HCT116 (cell line): ENCODE measurements at regions not wholly inside any gene's neighbourhood (a gene's known extent, or its start where the extent isn't known, plus 50 kb on each side); places are given as distances from the start of the nearest gene placed in this dataset.

Experiments
- CBX3 ChIP-seq: IDR thresholded peaks from 2 replicates; pipeline ENCODE4 v1.6.1; 2012; ENCODE audit warnings: low read depth
- EZH2 ChIP-seq: fragments of 200-600 bp; sonication (generic); IDR thresholded peaks from 2 replicates; pipeline ENCODE4 v1.6.1; 2017; ENCODE audit warnings: antibody characterized with exemption, mixed run types
- EZH2phosphoT487 ChIP-seq: fragments of 200-600 bp; IDR thresholded peaks from 2 replicates; pipeline ENCODE4 v1.6.1; 2018; ENCODE audit warnings: antibody characterized with exemption, borderline replicate concordance
- POLR2A ChIP-seq: IDR thresholded peaks from 2 replicates; pipeline ENCODE4 v1.7.0; 2011; ENCODE audit warnings: borderline replicate concordance; ENCODE audit not compliant: insufficient read depth, insufficient read length; ENCODE audit errors: extremely low read depth
- POLR2AphosphoS5 ChIP-seq: IDR thresholded peaks from 2 replicates; pipeline ENCODE4 v1.6.1; 2011; ENCODE audit warnings: mild to moderate bottlenecking, low read depth, low read length, moderate library complexity
- RAD21 ChIP-seq: IDR thresholded peaks from 2 replicates; pipeline ENCODE4 v1.6.1; 2012; ENCODE audit warnings: low read depth, mild to moderate bottlenecking
- SIN3A ChIP-seq: IDR thresholded peaks from 2 replicates; pipeline ENCODE4 v1.6.1; 2012; ENCODE audit warnings: low read depth
- TCF7L2 ChIP-seq: IDR thresholded peaks from 2 replicates; pipeline ENCODE4 v1.7.0; 2011; ENCODE audit warnings: borderline replicate concordance, inconsistent platforms; ENCODE audit not compliant: insufficient read depth, insufficient read length; ENCODE audit errors: extremely low read depth
- YY1 ChIP-seq: IDR thresholded peaks from 2 replicates; pipeline ENCODE4 v1.6.1; 2011; ENCODE audit warnings: low read length, low read depth, moderate library complexity, mild to moderate bottlenecking; ENCODE audit not compliant: insufficient replicate concordance; ENCODE audit errors: extremely low read depth
- ZFX ChIP-seq: fragments of 450-650 bp; IDR thresholded peaks from 2 replicates; pipeline ENCODE4 v1.6.1; 2017
- ZNF274 ChIP-seq: fragments of 200-500 bp; sonication (Bioruptor generic); IDR thresholded peaks from 2 replicates; pipeline ENCODE4 v1.6.1; 2014; ENCODE audit warnings: mild to moderate bottlenecking, low read depth, low read length, inconsistent platforms
- TF ChIP-seq, protein P1 (sequence below), 3 experiments: fragments of 200-600 bp in 1 of 3; sonication (generic) in 1 of 3; IDR thresholded peaks in 2 of 3; conservative IDR thresholded peaks in 1 of 3; 2 replicates each; pipeline ENCODE4 v1.5.1; 2012 to 2017; ENCODE audit warnings: low read depth in 2 of 3, low read length in 2 of 3, antibody characterized with exemption in 1 of 3, borderline replicate concordance in 1 of 3, control low read depth in 1 of 3, mild to moderate bottlenecking in 1 of 3, mixed read lengths in 1 of 3, mixed run types in 1 of 3, moderate library complexity in 1 of 3; ENCODE audit not compliant: insufficient read depth in 1 of 3
- TF ChIP-seq, protein P2 (sequence below): IDR thresholded peaks from 2 replicates; pipeline ENCODE4 v1.6.1; 2012; ENCODE audit warnings: low read depth
- TF ChIP-seq, protein P3 (sequence below): IDR thresholded peaks from 2 replicates; pipeline ENCODE4 v1.6.1; 2011; ENCODE audit warnings: mild to moderate bottlenecking, low read length, moderate library complexity; ENCODE audit not compliant: insufficient replicate concordance; ENCODE audit errors: extremely low read depth

DNA sequence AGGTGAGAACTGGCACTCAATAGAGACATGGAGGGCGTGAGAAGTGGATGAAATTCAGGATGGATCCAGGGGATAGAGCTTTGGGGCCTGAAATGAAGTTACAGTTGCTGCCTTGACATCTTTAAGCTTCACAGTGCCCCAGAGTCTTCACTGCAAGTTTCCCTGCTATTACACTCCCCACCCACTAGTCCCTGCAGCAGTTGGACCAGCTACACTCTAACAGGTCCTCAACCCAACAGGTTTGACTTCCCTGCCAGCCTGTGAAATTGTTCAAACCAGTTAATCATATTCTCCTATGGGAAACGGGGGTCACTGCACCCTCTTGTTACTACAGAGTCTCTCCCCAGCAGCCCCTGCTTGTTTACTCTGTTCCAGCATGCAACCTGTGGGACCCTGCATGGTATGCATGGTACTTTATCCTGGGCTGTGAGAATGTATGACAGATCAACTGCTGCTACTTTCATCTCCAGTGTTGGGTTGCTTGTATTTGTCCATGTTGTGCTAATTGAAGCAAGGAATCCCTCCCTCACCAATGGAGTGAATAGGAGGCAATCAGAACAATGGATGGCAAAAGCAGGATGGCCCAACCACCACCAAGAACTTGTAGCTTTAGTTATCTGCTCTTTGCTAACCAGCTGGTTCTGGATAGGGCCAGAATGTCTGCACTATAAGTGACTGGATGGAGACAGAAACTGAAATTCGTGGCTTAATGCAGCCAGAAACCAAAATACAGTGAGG is 314.2 kb downstream of the OLFM4 start:
- TF ChIP-seq, protein P1, sequence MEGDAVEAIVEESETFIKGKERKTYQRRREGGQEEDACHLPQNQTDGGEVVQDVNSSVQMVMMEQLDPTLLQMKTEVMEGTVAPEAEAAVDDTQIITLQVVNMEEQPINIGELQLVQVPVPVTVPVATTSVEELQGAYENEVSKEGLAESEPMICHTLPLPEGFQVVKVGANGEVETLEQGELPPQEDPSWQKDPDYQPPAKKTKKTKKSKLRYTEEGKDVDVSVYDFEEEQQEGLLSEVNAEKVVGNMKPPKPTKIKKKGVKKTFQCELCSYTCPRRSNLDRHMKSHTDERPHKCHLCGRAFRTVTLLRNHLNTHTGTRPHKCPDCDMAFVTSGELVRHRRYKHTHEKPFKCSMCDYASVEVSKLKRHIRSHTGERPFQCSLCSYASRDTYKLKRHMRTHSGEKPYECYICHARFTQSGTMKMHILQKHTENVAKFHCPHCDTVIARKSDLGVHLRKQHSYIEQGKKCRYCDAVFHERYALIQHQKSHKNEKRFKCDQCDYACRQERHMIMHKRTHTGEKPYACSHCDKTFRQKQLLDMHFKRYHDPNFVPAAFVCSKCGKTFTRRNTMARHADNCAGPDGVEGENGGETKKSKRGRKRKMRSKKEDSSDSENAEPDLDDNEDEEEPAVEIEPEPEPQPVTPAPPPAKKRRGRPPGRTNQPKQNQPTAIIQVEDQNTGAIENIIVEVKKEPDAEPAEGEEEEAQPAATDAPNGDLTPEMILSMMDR (IDR thresholded peaks at IDR 0.05 in 2 of 3, conservative IDR thresholded peaks at IDR 0.05 in 1 of 3; ENCODE audit: borderline replicate concordance in 1 of 3, insufficient read depth in 1 of 3, low read depth in 2 of 3, low read length in 2 of 3) = no peak
- TF ChIP-seq, protein P2, sequence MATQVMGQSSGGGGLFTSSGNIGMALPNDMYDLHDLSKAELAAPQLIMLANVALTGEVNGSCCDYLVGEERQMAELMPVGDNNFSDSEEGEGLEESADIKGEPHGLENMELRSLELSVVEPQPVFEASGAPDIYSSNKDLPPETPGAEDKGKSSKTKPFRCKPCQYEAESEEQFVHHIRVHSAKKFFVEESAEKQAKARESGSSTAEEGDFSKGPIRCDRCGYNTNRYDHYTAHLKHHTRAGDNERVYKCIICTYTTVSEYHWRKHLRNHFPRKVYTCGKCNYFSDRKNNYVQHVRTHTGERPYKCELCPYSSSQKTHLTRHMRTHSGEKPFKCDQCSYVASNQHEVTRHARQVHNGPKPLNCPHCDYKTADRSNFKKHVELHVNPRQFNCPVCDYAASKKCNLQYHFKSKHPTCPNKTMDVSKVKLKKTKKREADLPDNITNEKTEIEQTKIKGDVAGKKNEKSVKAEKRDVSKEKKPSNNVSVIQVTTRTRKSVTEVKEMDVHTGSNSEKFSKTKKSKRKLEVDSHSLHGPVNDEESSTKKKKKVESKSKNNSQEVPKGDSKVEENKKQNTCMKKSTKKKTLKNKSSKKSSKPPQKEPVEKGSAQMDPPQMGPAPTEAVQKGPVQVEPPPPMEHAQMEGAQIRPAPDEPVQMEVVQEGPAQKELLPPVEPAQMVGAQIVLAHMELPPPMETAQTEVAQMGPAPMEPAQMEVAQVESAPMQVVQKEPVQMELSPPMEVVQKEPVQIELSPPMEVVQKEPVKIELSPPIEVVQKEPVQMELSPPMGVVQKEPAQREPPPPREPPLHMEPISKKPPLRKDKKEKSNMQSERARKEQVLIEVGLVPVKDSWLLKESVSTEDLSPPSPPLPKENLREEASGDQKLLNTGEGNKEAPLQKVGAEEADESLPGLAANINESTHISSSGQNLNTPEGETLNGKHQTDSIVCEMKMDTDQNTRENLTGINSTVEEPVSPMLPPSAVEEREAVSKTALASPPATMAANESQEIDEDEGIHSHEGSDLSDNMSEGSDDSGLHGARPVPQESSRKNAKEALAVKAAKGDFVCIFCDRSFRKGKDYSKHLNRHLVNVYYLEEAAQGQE = no peak
- TF ChIP-seq ZNF274 (no peak), RAD21 (no peak), ZFX (no peak), POLR2A (no peak), SIN3A (no peak), EZH2 (no peak), YY1 (no peak), POLR2AphosphoS5 (no peak), TCF7L2 (no peak), CBX3 (no peak), EZH2phosphoT487 (no peak)
- TF ChIP-seq, protein P3, sequence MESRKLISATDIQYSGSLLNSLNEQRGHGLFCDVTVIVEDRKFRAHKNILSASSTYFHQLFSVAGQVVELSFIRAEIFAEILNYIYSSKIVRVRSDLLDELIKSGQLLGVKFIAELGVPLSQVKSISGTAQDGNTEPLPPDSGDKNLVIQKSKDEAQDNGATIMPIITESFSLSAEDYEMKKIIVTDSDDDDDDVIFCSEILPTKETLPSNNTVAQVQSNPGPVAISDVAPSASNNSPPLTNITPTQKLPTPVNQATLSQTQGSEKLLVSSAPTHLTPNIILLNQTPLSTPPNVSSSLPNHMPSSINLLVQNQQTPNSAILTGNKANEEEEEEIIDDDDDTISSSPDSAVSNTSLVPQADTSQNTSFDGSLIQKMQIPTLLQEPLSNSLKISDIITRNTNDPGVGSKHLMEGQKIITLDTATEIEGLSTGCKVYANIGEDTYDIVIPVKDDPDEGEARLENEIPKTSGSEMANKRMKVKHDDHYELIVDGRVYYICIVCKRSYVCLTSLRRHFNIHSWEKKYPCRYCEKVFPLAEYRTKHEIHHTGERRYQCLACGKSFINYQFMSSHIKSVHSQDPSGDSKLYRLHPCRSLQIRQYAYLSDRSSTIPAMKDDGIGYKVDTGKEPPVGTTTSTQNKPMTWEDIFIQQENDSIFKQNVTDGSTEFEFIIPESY = no peak
